ENCODE measurements at regions not wholly inside any gene's neighbourhood (a gene's known extent, or its start where the extent isn't known, plus 50 kb on each side); places are given as distances from the start of the nearest gene placed in this dataset.

DNA sequence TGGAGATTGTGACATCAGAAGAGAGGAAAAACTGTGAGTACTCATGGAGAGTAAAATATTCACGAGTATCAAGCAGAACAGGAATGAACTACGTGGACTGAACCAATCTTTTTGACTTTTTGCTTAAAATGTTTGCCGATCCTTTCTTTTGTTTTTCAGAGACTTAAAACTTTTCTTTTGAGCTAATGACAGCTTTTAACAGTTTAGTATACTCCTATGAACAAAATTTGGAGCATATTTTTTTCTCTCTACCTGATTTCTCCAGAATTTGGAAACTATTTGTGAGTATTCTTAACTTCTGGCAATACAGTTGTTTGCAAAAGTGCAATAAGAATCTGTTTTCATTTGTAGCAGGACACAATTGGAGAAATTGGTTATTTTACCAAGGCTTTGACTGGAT, 786.3 kb downstream of the SORCS1 start:
- H3K27me3 ChIP-seq (ENCODE audit: insufficient read depth in 3 of 3, low read length in 2 of 3): no peaks in the 10 kb centered on the region
- intact Hi-C loops (cut with DNase I): no loop called here
- no peaks in the 10 kb centered on the region for H3K9me3 ChIP-seq
- no peaks in the 10 kb centered on the region for H3K4me1 ChIP-seq
- H3K27ac ChIP-seq: no peak overlapping the region
- no peak for ATAC-seq
- H3K36me3 ChIP-seq (ENCODE audit: insufficient read depth in 1 of 2, low read depth in 1 of 2): no peaks in the 10 kb centered on the region
- 84 to 88% (median 85%) methylated on average over 3 of the region's 3 CpGs for WGBS, 3 donors
- DNase-seq: no peak
- TF ChIP-seq, protein P1, sequence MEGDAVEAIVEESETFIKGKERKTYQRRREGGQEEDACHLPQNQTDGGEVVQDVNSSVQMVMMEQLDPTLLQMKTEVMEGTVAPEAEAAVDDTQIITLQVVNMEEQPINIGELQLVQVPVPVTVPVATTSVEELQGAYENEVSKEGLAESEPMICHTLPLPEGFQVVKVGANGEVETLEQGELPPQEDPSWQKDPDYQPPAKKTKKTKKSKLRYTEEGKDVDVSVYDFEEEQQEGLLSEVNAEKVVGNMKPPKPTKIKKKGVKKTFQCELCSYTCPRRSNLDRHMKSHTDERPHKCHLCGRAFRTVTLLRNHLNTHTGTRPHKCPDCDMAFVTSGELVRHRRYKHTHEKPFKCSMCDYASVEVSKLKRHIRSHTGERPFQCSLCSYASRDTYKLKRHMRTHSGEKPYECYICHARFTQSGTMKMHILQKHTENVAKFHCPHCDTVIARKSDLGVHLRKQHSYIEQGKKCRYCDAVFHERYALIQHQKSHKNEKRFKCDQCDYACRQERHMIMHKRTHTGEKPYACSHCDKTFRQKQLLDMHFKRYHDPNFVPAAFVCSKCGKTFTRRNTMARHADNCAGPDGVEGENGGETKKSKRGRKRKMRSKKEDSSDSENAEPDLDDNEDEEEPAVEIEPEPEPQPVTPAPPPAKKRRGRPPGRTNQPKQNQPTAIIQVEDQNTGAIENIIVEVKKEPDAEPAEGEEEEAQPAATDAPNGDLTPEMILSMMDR (IDR thresholded peaks at IDR 0.05): no peak
- H3K4me3 ChIP-seq: no peak overlapping the region

DNA sequence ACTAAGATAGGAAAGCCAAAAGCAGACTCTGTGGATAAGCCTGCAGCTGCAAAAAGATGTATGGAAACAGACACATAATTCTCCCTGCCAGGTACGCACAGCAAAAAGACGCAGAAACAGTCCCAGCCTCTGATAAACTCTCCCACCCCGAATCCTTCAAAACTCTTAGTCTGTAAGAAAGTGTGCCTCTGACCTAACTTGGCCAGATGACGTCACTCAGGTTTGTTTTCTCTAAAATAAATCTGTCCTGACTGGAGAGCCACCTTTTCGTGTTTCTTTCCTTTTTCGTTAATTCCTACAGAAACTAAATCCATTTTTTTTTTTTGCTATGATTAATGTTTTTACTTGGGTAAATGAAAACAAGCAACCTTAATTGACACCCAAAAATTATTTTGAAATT, 793.8 kb downstream of the SORCS1 start:
- ATAC-seq (no peak), DNase-seq (no peak)
- TF ChIP-seq, protein P1 (IDR thresholded peaks at IDR 0.05): no peak
- H3K4me3 ChIP-seq: no peak overlapping the region
- H3K27me3 ChIP-seq (ENCODE audit: insufficient read depth in 3 of 3, low read length in 2 of 3): no peaks in the 10 kb centered on the region
- H3K9me3 ChIP-seq: no peaks in the 10 kb centered on the region
- no peak overlapping the region for H3K27ac ChIP-seq
- no peaks in the 10 kb centered on the region for H3K4me1 ChIP-seq
- H3K36me3 ChIP-seq (ENCODE audit: insufficient read depth in 1 of 2, low read depth in 1 of 2): no peaks in the 10 kb centered on the region
- 86 to 88% (median 87%) methylated on average over 6 of the region's 6 CpGs for WGBS, 3 donors
- intact Hi-C loops (cut with DNase I): no loop called here

GRCh38 chr10:106360870-106361269, 803.6 kb downstream of the SORCS1 start:
- intact Hi-C loops (cut with DNase I): no loop called here
- ATAC-seq (no peak), DNase-seq (no peak)
- 37 to 50% (median 43%) methylated on average over 2 of the region's 2 CpGs for WGBS, 3 donors
- no peak overlapping the region for H3K4me3 ChIP-seq
- no peaks in the 10 kb centered on the region for H3K4me1 ChIP-seq
- TF ChIP-seq, protein P1 (IDR thresholded peaks at IDR 0.05): no peak
- H3K9me3 ChIP-seq: no peaks in the 10 kb centered on the region
- no peaks in the 10 kb centered on the region for H3K36me3 ChIP-seq (ENCODE audit: insufficient read depth in 1 of 2, low read depth in 1 of 2)
- no peaks in the 10 kb centered on the region for H3K27me3 ChIP-seq (ENCODE audit: insufficient read depth in 3 of 3, low read length in 2 of 3)
- H3K27ac ChIP-seq: no peak overlapping the region

GRCh38 chr10:106355450-106355849, 809.1 kb downstream of the SORCS1 start:
- H3K36me3 ChIP-seq (ENCODE audit: insufficient read depth in 1 of 2, low read depth in 1 of 2): no peaks in the 10 kb centered on the region
- intact Hi-C loops (cut with DNase I): no loop called here
- H3K4me1 ChIP-seq: no peaks in the 10 kb centered on the region
- TF ChIP-seq, protein P1 (IDR thresholded peaks at IDR 0.05): no peak
- no peak for ATAC-seq
- 41 to 52% (median 49%) methylated on average over 2 of the region's 2 CpGs for WGBS, 3 donors
- no peak overlapping the region for H3K27ac ChIP-seq
- DNase-seq: no peak
- H3K4me3 ChIP-seq: no peak overlapping the region
- H3K27me3 ChIP-seq (ENCODE audit: insufficient read depth in 3 of 3, low read length in 2 of 3): no peaks in the 10 kb centered on the region
- no peaks in the 10 kb centered on the region for H3K9me3 ChIP-seq

DNA sequence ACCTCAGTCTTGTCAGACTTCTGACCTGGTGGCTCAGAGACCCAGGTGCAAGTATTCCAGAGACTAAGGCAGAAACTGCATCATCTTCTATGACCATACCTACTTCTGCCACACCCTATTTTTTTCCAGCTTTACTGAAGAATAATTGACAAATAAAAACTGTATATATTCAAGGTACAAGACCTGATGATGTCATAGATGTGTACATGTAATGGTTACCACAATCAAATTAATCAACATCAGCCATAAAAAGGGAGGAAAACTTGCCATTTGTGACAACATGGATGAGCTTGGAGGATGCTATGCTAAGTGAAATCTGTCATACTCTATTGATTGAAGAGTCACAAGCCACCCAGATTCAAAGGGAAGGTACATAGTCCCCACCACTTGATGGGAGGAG, 815.6 kb downstream of the SORCS1 start:
- no peaks in the 10 kb centered on the region for H3K9me3 ChIP-seq
- no peaks in the 10 kb centered on the region for H3K36me3 ChIP-seq (ENCODE audit: insufficient read depth in 1 of 2, low read depth in 1 of 2)
- H3K27me3 ChIP-seq (ENCODE audit: insufficient read depth in 3 of 3, low read length in 2 of 3): no peaks in the 10 kb centered on the region
- H3K27ac ChIP-seq: no peak overlapping the region
- TF ChIP-seq, protein P1 (IDR thresholded peaks at IDR 0.05): no peak
- intact Hi-C loops (cut with DNase I): no loop called here
- DNase-seq (no peak), ATAC-seq (no peak)
- H3K4me1 ChIP-seq: no peaks in the 10 kb centered on the region
- no peak overlapping the region for H3K4me3 ChIP-seq

Measured in psoas muscle (tissue), 7 donors.